Activated naive CD8-positive, alpha-beta T cell treated with anti-CD3 and anti-CD28 coated beads, Interleukin-2, amount 50 U/mL, for 24 hours (primary cell): ENCODE measurements at regions not wholly inside any gene's neighbourhood (a gene's known extent, or its start where the extent isn't known, plus 50 kb on each side); places are given as distances from the start of the nearest gene placed in this dataset.
"Not testable (repeated sequence)": the region's sequence is repeated elsewhere in the genome, so short reads cannot be mapped to it uniquely, and the experiment has no call there.

Experiments used
- ATAC-seq: fragments of 150-1000 bp; cut with Tn5 transposase; one replicate; pipeline ENCODE4 v1.10.0; 2021
- DNase-seq: peaks from one replicate; pipeline ENCODE4 v3.0.0; 2021
- H3K27ac Mint-ChIP-seq: one replicate; pipeline ENCODE4 v1.8.0; 2021; ENCODE audit warnings: mild to moderate bottlenecking, mixed read lengths
- H3K27me3 Mint-ChIP-seq: one replicate; pipeline ENCODE4 v1.8.0; 2021; ENCODE audit warnings: mixed read lengths
- H3K36me3 Mint-ChIP-seq: one replicate; pipeline ENCODE4 v1.8.0; 2021; ENCODE audit warnings: low read depth, mixed read lengths
- H3K4me1 Mint-ChIP-seq: one replicate; pipeline ENCODE4 v1.8.0; 2021; ENCODE audit warnings: mixed read lengths
- H3K4me3 Mint-ChIP-seq: one replicate; pipeline ENCODE4 v1.8.0; 2021; ENCODE audit warnings: mild to moderate bottlenecking, moderate library complexity, mixed read lengths
- H3K9me3 Mint-ChIP-seq: one replicate; pipeline ENCODE4 v1.8.0; 2021; ENCODE audit warnings: mixed read lengths

DNA sequence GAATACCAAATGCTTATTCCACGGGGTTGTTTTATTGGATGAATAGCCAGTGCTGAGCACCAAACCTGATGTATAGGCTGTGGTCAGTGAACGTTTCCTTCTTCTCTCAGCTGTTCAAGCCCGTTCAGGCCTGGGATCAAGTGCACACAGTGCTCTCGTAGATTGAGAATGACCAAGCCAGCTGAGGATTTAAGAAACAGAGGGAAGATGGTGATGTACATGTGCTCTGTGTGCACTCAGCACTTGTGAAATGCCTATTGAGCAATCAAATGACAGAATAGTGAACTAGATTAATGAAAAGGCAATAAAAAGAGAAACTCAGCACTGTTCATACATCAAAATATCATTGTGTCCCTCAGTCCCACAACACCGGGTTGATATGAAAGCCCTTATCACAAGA, 302.5 kb downstream of the BMPER start:
- Mint-ChIP-seq H3K4me1 (no peaks in the 10 kb centered on the region), H3K27ac (no peak overlapping the region), H3K9me3 (no peaks in the 10 kb centered on the region), H3K36me3 (no peaks in the 10 kb centered on the region), H3K27me3 (no peaks in the 10 kb centered on the region), H3K4me3 (no peak overlapping the region)
- DNase-seq: no peak
- no peak for ATAC-seq

DNA sequence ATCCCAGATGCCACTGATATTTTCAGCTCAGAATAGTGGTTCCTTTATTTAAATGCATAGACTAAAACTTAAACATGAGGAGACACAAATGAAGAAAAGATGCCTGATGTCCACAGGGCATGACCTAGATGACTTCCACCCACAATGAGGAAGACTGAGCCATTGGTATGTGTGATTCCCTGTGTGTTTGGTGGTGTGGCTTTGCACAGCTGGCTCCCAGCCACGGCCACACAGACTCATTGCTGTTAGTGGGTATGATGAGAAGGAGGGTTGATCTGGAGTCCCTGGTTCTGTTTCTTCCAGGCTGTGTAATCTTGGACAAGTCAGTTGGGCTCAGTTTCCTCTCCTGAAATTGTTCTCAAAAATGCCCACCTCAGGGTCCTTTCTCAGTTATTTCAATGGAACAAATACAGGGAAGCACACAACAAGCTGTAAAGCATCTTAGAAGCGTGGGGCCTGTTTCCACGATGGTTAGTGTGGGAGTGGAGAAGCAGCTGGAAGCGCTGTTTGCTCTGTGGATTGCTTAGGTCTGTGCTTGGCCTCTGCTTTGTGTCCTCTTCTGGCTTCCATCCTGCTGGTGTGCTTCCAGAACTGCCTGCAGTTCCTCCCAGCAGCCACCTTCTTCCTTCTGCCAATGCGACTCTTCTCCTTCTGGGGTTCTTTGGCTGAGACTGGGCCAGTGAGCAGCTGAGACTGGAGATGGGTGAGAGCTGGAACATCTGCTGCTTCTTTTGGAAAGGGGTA, 303.7 kb downstream of the BMPER start:
- no peaks in the 10 kb centered on the region for H3K4me1 Mint-ChIP-seq
- no peaks in the 10 kb centered on the region for H3K9me3 Mint-ChIP-seq
- no peak overlapping the region for H3K27ac Mint-ChIP-seq
- DNase-seq (no peak), ATAC-seq (no peak)
- no peaks in the 10 kb centered on the region for H3K27me3 Mint-ChIP-seq
- no peaks in the 10 kb centered on the region for H3K36me3 Mint-ChIP-seq
- no peak overlapping the region for H3K4me3 Mint-ChIP-seq

DNA sequence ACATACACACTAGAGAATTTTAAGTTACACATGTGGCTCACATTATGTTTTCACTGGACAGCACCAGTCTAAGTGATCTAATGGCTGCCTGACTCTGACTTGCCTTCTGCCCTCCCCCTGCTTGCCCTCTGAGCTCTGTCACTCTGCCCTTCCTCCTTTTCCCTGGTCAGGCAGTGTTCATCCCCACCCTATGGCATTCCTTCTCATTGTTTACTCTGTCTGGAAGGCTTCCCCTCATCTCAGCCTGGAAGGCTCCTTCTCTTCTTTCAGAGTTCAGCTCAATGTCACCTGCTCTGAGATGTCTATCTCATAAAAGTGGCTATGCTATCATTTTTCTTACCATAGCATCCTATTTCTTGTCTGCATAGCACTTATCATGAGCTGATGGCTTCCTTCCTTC, 305.7 kb downstream of the BMPER start:
- Mint-ChIP-seq H3K36me3 (no peaks in the 10 kb centered on the region), H3K4me3 (no peak overlapping the region), H3K27ac (no peak overlapping the region), H3K9me3 (no peaks in the 10 kb centered on the region), H3K4me1 (no peaks in the 10 kb centered on the region), H3K27me3 (no peaks in the 10 kb centered on the region)
- ATAC-seq: no peak
- no peak for DNase-seq

DNA sequence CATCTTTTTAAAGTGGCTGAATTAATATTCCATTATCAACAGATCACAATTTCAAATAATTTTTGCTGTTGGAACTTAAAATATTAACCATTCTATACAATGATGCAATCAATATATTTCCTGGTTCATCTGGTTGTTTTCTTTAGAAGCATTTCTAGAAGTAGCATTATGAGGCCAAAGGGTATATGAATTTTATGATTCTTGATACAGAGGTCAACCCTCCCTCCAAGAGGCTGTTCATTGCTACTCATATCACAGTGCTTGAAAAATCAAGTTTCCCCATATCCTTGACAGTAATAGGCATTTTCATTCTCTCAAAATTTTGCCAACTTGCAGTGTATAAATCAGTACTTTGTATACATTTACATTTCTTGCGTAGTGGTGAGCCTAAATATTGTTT, 312.6 kb downstream of the BMPER start:
- no peaks in the 10 kb centered on the region for H3K36me3 Mint-ChIP-seq
- peaks cover 7% of the 10 kb centered on the region for H3K9me3 Mint-ChIP-seq
- no peaks in the 10 kb centered on the region for H3K27me3 Mint-ChIP-seq
- DNase-seq: no peak
- no peaks in the 10 kb centered on the region for H3K4me1 Mint-ChIP-seq
- H3K27ac Mint-ChIP-seq: no peak overlapping the region
- no peak overlapping the region for H3K4me3 Mint-ChIP-seq
- no peak for ATAC-seq

DNA sequence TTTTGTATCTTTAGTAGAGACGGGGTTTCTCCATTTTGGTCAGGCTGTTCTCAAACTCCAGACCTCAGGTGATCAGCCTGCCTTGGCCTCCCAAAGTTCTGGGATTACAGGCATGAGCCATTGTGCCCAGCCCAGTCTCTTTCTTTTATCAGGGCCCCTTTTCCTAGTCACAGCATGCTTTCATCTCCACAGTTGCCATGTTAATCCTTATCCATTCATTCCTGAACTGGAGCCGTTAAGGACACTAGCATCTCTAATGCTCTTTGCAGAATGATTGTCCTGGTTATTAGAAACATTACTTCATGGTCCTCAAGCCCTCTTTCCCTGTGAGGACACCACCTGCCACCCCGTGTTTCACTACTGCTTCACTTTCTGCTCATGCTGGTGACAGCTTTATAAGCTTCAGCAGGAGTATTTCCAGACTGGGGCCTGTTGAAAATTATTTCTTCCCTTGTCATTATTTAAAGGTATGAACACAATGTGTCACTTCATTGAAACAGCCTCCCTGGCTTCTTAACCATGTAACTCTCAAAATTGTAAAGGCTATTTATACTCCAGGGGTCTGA, 313.9 kb downstream of the BMPER start:
- Mint-ChIP-seq H3K27me3 (no peaks in the 10 kb centered on the region), H3K36me3 (no peaks in the 10 kb centered on the region), H3K4me3 (no peak overlapping the region), H3K27ac (no peak overlapping the region), H3K4me1 (no peaks in the 10 kb centered on the region), H3K9me3 (peaks cover 7% of the 10 kb centered on the region)
- no peak for DNase-seq
- ATAC-seq: no peak

DNA sequence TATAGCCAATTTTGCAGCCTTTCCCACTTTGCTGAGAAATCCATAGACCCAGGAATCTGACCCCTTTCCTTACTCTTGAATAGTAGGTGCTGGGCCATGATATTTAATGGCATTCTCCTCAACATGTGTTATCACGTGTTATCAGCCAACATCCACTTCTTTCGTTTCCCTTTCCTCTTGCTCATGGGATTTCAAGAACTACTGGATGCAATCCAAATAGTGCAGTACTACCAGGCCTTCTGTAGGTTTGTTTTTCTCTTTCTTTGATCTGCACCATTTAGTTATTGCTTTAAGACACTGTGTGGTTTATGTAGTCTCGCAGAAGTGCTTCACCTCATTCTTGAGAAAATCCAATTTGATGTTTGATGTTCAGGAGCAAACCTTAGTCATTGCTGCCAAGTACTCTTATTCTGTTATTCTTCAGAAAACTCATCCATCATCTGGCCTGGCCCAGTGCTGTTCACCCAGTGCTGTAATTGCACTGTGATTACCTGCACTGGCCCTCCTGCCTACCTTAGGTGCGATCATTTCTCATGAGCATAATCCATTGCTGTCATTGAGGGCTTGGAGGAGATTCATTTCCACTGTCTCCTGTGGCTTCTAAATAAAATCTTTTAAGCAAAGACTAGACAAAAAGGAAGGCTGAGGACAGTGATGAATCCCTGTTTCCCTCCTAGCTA, 315.3 kb downstream of the BMPER start:
- DNase-seq (no peak), ATAC-seq (no peak)
- Mint-ChIP-seq H3K4me1 (no peaks in the 10 kb centered on the region), H3K27me3 (no peaks in the 10 kb centered on the region), H3K4me3 (no peak overlapping the region), H3K36me3 (no peaks in the 10 kb centered on the region), H3K27ac (no peak overlapping the region), H3K9me3 (peaks cover 7% of the 10 kb centered on the region)

DNA sequence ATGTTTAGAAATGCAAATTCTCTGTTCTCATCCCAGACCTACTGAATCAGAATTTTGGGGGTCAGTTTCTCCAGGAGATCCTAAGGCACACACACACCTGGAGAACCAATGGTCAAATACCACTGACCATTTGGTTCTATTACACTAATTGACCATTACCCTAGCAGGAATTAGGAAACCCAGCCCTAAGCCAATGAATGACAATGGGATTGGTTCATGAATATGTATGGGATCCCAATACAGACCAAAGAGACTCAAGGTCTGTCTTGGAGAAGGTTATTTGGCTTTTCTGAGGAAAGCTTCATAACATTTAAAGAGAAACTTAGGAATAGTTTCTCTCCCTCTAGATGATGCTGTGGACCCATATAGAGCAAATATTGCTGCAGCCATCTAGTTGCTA, 317.0 kb downstream of the BMPER start:
- H3K27ac Mint-ChIP-seq: no peak overlapping the region
- H3K9me3 Mint-ChIP-seq: peaks cover 7% of the 10 kb centered on the region
- ATAC-seq (no peak), DNase-seq (no peak)
- no peak overlapping the region for H3K4me3 Mint-ChIP-seq
- peaks cover 1% of the 10 kb centered on the region for H3K27me3 Mint-ChIP-seq
- no peaks in the 10 kb centered on the region for H3K4me1 Mint-ChIP-seq
- no peaks in the 10 kb centered on the region for H3K36me3 Mint-ChIP-seq

DNA sequence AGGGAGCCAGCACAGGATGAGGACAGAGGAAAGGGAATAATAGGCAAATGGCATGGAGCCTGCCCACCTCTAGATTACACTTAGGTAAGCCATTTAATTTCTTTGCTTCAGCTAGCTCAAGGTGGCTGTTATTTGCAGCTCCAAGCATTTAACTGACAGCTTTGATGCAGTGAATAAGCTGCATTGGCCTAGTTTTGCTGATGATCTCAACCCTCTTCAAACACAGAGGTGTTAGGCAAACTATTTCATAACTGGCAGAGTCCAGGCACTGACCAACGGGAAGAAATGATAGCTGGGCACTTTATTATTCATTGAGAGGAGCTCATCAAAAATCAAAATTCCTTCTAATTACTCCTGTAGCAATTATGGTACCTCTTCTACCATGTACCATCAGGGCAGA, 317.4 kb downstream of the BMPER start:
- Mint-ChIP-seq H3K4me1 (no peaks in the 10 kb centered on the region), H3K36me3 (no peaks in the 10 kb centered on the region), H3K4me3 (no peak overlapping the region), H3K9me3 (peaks cover 7% of the 10 kb centered on the region), H3K27ac (no peak overlapping the region), H3K27me3 (peaks cover 2% of the 10 kb centered on the region)
- no peak for ATAC-seq
- DNase-seq: no peak

DNA sequence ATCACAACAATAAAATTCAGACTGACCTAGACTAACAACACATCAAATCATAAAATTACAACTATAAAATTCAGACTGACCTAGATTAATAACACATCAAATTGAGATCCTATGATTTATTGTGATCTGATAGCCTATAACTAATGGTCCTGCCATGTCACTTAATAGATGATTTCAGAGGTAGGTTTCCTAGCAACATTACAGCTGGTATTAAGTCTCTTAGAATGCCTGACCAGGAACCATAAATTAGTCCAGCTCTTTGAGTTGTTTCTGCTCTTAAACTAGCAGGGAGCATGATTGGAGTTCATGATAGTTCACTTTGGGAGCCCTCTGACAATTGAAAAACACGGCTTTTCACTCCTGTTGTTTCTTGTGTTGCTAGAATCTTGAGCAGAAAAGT, 318.9 kb downstream of the BMPER start:
- Mint-ChIP-seq H3K4me1 (no peaks in the 10 kb centered on the region), H3K27me3 (peaks cover 2% of the 10 kb centered on the region), H3K36me3 (no peaks in the 10 kb centered on the region), H3K4me3 (no peak overlapping the region), H3K27ac (no peak overlapping the region), H3K9me3 (peaks cover 7% of the 10 kb centered on the region)
- ATAC-seq (no peak), DNase-seq (no peak)

DNA sequence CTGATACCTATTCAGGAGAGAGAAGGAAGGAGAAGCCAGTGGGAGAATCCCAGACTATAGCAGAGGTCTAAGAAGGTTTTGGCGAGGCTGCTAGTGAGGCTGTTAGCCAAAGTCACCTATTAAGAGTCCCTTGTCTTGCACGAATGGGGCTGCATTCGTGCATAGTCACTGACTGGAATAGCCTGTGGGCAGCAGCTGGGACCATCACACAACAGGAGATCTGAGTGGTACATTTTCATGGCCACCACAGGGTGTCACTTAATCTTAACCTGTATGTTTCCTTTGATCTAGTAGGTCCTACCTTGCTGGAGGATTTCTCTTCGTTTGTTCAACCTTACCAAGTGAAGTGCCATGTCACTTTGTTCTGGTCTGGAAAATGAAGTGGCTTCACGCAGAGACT, 319.9 kb downstream of the BMPER start:
- H3K27ac Mint-ChIP-seq: no peak overlapping the region

DNA sequence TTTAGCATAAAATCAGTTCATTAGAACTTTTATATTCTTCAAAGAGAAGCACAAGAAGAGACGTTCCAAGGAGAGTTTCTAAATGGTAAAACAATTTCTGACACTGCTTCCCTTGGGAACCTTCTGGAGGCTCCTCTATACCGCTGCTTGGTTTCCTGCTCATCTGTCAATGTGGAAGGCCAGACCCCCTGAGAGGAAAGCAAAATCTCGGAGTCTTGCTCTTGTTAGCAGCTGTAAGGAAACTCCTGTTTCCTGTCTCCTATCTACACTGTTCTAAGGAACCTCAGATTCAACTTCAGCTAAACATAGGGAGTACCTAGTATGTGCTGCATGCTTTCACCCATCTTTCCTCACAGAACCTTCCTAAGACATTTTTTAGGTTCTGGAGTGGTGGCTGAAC, 322.2 kb downstream of the BMPER start:
- no peaks in the 10 kb centered on the region for H3K4me1 Mint-ChIP-seq
- H3K36me3 Mint-ChIP-seq: no peaks in the 10 kb centered on the region
- H3K4me3 Mint-ChIP-seq: no peak overlapping the region
- DNase-seq (no peak), ATAC-seq (no peak)
- H3K27ac Mint-ChIP-seq: no peak overlapping the region
- peaks cover 2% of the 10 kb centered on the region for H3K27me3 Mint-ChIP-seq
- peaks cover 11% of the 10 kb centered on the region for H3K9me3 Mint-ChIP-seq

More for the DNA sequence above, 319.9 kb downstream of the BMPER start:
- no peak for DNase-seq
- peaks cover 2% of the 10 kb centered on the region for H3K27me3 Mint-ChIP-seq
- H3K4me3 Mint-ChIP-seq: no peak overlapping the region
- H3K4me1 Mint-ChIP-seq: no peaks in the 10 kb centered on the region
- ATAC-seq: no peak
- peaks cover 11% of the 10 kb centered on the region for H3K9me3 Mint-ChIP-seq
- H3K36me3 Mint-ChIP-seq: no peaks in the 10 kb centered on the region

DNA sequence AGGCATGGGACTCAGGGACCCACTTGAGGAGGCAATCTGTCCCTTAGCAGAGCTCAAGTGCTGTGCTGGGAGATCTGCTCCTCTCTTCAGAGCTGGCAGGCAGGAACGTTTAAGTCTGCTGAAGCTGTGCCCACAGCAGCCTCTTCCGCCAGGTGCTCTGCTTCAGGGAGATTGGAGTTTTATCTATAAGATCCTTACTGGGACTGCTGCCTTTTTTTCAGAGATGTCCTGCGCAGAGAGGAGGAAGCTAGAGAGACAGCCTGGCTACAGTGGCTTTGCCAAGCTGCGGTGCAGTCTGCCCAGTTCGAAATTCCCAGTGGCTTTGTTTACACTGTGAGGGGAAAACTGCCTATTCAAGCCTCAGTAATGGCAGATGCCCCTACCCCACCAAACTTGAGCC, 329.8 kb downstream of the BMPER start:
- H3K4me3 Mint-ChIP-seq, H3K36me3 Mint-ChIP-seq, H3K27me3 Mint-ChIP-seq, DNase-seq, H3K27ac Mint-ChIP-seq, ATAC-seq, H3K4me1 Mint-ChIP-seq: not testable (repeated sequence)
- peaks cover 22% of the 10 kb centered on the region for H3K9me3 Mint-ChIP-seq

DNA sequence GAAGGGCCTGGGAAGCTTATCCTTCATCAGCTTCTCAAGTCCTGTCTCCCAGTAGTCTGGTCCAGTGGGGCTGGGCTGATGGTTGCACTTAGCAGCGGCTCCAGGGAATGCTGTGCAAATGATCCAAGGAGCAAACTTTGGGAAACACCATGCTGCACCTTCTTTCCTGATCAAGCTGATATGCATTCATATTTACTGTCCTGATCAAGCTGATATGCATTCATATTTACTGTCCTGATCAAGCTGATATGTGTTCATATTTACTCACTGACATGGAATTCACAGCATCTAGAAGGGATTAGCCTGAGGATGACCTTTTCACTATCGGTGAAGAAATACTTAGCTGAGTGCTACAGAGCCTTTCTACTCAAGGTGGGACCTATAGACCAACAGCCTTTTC, 330.7 kb downstream of the BMPER start:
- Mint-ChIP-seq H3K4me1 (no peaks in the 10 kb centered on the region), H3K27me3 (no peaks in the 10 kb centered on the region), H3K4me3 (no peak overlapping the region), H3K27ac (no peak overlapping the region), H3K36me3 (no peaks in the 10 kb centered on the region), H3K9me3 (peaks cover 20% of the 10 kb centered on the region)
- ATAC-seq (no peak), DNase-seq (no peak)

DNA sequence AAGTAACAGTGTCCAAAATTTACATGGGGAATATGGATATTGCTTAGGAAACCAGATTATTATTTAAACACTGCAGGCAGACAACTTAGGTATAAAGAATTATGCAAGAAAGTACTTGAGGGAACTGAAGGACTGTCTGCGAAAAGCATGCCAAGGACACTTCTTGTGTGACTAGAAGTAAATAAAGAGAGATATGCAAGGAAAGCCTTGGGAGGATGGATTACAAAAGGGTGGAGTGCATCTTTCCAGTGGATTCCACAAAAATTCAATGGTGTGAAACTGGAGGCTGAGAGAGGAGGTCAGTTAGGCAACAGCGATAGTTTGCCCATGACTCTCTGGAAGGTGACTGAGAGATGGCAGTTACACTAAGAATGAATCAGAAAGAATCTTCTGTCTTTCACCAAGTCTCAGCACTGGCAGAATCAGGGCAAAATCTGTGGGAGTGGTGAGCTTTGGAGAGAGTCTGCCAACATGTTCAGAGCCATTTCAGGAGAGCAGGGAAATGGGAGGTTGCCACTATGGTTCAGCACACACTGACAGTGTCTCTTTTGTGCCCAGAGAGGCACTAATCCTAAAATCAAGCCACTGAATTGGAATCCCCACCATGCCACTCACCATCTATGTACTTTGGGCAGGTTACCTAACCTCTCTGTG, 331.6 kb downstream of the BMPER start:
- DNase-seq (no peak), ATAC-seq (no peak)
- Mint-ChIP-seq H3K4me1 (no peaks in the 10 kb centered on the region), H3K27me3 (no peaks in the 10 kb centered on the region), H3K9me3 (peaks cover 17% of the 10 kb centered on the region), H3K4me3 (no peak overlapping the region), H3K36me3 (no peaks in the 10 kb centered on the region), H3K27ac (no peak overlapping the region)

DNA sequence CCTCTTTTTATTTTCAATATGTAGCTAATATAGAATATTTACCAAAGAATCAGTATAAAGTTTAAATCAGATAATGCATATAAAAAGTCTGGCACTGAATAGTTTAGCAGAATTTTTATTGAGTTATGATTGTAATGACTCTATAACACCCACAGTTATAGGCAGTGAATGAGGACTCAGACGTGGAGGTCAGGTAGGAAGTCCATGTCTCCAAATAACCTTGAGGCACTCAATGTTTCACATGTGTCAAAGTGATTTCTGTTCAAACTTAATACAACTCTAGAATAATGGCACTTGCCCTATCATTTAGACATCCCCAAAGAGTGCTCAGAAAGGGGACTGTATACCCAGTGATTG, 332.1 kb downstream of the BMPER start:
- no peaks in the 10 kb centered on the region for H3K4me1 Mint-ChIP-seq
- H3K27me3 Mint-ChIP-seq: no peaks in the 10 kb centered on the region
- ATAC-seq: no peak

More for the DNA sequence above, 332.1 kb downstream of the BMPER start:
- H3K4me3 Mint-ChIP-seq: no peak overlapping the region
- no peaks in the 10 kb centered on the region for H3K36me3 Mint-ChIP-seq
- DNase-seq: no peak
- no peak overlapping the region for H3K27ac Mint-ChIP-seq
- peaks cover 15% of the 10 kb centered on the region for H3K9me3 Mint-ChIP-seq
